ENCODE measurements at regions not wholly inside any gene's neighbourhood (a gene's known extent, or its start where the extent isn't known, plus 50 kb on each side); places are given as distances from the start of the nearest gene placed in this dataset.

DNA sequence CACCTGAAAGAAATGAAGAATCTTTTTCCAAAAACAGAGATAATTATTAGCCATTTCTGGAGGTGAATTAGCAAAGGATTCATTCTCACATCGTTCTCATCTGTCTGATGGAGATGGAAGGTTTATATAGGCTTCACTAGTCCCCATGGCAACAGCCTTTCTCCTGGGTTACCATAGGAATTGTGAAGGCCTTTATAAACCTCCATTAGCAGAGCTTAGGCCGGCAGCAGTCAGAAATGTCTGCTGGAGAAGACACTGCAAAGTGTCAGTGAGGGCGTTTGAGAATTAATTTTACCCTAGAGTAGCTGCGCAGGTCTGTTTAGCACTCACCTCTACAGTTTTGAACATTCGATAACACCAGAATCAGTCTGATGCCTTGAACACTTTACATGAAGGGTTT is 290.4 kb upstream of the NR4A3 start:
- in situ Hi-C loops (cut with HindIII; ENCODE audit: low pct_ligation_motif_present, low sequenced_read_pairs): no loop called here

DNA sequence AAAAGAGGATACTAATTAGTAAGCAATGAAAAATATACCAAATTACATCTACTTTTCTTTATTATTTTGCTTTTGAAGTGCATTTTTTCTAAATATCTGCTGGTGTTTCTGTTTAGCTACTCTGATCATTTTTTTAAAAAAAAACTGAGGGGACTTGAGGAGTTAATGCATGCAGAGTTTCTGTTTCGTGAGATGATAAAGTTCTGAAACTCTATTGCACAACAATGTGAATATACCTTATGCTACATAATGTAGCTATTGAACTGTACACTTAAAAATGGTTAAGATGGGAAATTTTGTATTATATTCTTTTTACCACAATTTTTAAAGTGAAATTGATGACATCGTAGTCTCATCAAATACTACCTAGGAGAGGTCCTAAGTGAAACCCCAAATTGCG is 288.3 kb upstream of the NR4A3 start:
- DNase-seq: no peak
- no peak for TF ChIP-seq CTCF (IDR thresholded peaks at IDR 0.05; ENCODE audit: low read depth, low read length, missing control alignments)
- no peak overlapping the region for H3K4me3 ChIP-seq (ENCODE audit: low read depth, low read length)
- no peaks in the 10 kb centered on the region for H3K36me3 ChIP-seq (replicated peaks)
- no peak overlapping the region for H3K27ac ChIP-seq
- in situ Hi-C loops (cut with HindIII; ENCODE audit: low pct_ligation_motif_present, low sequenced_read_pairs): no loop called here
- no peaks in the 10 kb centered on the region for H3K27me3 ChIP-seq (replicated peaks)

More for the DNA sequence above, 290.4 kb upstream of the NR4A3 start:
- Histone ChIP-seq H3K27ac (no peak overlapping the region), H3K27me3 (replicated peaks) (no peaks in the 10 kb centered on the region), H3K4me3 (ENCODE audit: low read depth, low read length) (no peak overlapping the region), H3K36me3 (replicated peaks) (no peaks in the 10 kb centered on the region)
- TF ChIP-seq CTCF (IDR thresholded peaks at IDR 0.05; ENCODE audit: low read depth, low read length, missing control alignments): no peak
- no peak for DNase-seq

DNA sequence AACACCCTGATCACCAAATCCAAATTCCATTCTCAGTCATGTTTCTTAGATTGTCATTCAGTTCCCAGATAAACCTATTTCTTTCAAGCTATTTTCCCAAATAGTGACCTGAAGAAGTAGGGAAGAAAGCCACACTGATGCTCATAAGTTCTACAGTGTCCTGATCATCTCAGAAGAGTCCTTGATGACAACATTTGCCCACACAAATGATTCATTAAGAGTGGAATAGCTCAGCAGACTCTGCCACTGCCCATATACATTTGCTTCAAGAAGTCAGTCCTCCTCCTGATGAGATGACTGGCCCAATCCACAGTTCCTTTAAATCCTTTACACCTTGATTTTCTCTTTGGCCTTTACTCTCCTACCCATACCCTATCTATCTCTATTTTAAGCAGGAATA is 283.7 kb upstream of the NR4A3 start:
- Histone ChIP-seq H3K27me3 (replicated peaks) (no peaks in the 10 kb centered on the region), H3K27ac (no peak overlapping the region), H3K4me3 (ENCODE audit: low read depth, low read length) (no peak overlapping the region), H3K36me3 (replicated peaks) (no peaks in the 10 kb centered on the region)
- in situ Hi-C loops (cut with HindIII; ENCODE audit: low pct_ligation_motif_present, low sequenced_read_pairs): no loop called here
- no peak for DNase-seq
- no peak for TF ChIP-seq CTCF (IDR thresholded peaks at IDR 0.05; ENCODE audit: low read depth, low read length, missing control alignments)

DNA sequence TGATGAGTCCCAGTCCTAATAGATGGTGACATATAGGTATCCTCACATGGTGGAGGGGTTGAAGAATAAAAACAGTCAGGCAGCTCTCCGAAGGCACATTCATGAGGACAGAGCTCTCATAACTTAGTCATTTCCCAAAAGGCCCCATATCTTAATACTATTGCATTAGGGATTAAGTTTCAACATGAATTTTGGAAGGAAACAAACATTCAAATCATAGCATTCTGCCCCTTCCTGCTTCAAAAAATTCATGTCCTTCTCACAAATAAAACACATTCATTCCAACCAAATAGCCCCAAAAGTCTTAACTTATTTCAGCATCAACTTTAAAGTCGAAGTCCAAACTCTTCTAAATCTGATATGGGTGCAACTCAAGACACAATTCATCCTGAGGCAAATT is 277.2 kb upstream of the NR4A3 start:
- no peaks in the 10 kb centered on the region for H3K36me3 ChIP-seq (replicated peaks)
- no peak for TF ChIP-seq CTCF (IDR thresholded peaks at IDR 0.05; ENCODE audit: low read depth, low read length, missing control alignments)
- in situ Hi-C loops (cut with HindIII; ENCODE audit: low pct_ligation_motif_present, low sequenced_read_pairs): no loop called here
- DNase-seq: no peak
- H3K27me3 ChIP-seq (replicated peaks): no peaks in the 10 kb centered on the region
- H3K27ac ChIP-seq: no peak overlapping the region
- H3K4me3 ChIP-seq (ENCODE audit: low read depth, low read length): no peak overlapping the region

- no peak for TF ChIP-seq CTCF (IDR thresholded peaks at IDR 0.05; ENCODE audit: low read depth, low read length, missing control alignments)
- H3K36me3 ChIP-seq (replicated peaks): no peaks in the 10 kb centered on the region
- no peak overlapping the region for H3K27ac ChIP-seq
- H3K4me3 ChIP-seq (ENCODE audit: low read depth, low read length): no peak overlapping the region
- DNase-seq: no peak
- no peaks in the 10 kb centered on the region for H3K27me3 ChIP-seq (replicated peaks)
- in situ Hi-C loops (cut with HindIII; ENCODE audit: low pct_ligation_motif_present, low sequenced_read_pairs): no loop called here
Measured at GRCh38 chr9:99549441-99549840, 272.2 kb upstream of the NR4A3 start.

GRCh38 chr9:99555792-99556191 is 265.9 kb upstream of the NR4A3 start:
- in situ Hi-C loops (cut with HindIII; ENCODE audit: low pct_ligation_motif_present, low sequenced_read_pairs): no loop called here
- no peak for DNase-seq
- TF ChIP-seq CTCF (IDR thresholded peaks at IDR 0.05; ENCODE audit: low read depth, low read length, missing control alignments): no peak
- no peaks in the 10 kb centered on the region for H3K36me3 ChIP-seq (replicated peaks)
- no peak overlapping the region for H3K27ac ChIP-seq
- no peaks in the 10 kb centered on the region for H3K27me3 ChIP-seq (replicated peaks)
- H3K4me3 ChIP-seq (ENCODE audit: low read depth, low read length): no peak overlapping the region

Measured in brain microvascular endothelial cell (primary cell).